Neural progenitor cell (in vitro differentiated cells): ENCODE measurements at regions not wholly inside any gene's neighbourhood (a gene's known extent, or its start where the extent isn't known, plus 50 kb on each side); places are given as distances from the start of the nearest gene placed in this dataset.

Experiments used
- DNase-seq: peaks from one replicate; pipeline ENCODE4 v3.0.0-alpha.2; 2016; ENCODE audit warnings: low spot score
- H2AFZ ChIP-seq: fragments of 200-600 bp; sonication (generic); replicated peaks from 2 replicates; pipeline ENCODE4 v1.6.1; 2016; ENCODE audit warnings: antibody characterized with exemption
- H3F3A ChIP-seq: fragments of 200-600 bp; sonication (generic); 2 replicates; pipeline ENCODE4 v1.6.1; 2016; ENCODE audit warnings: antibody characterized with exemption, low read depth
- H3K27ac ChIP-seq: fragments of 200-600 bp; sonication (generic); 2 replicates; pipeline ENCODE4 v1.5.1; 2016; ENCODE audit warnings: mild to moderate bottlenecking
- H3K27me3 ChIP-seq: fragments of 200-600 bp; sonication (generic); 2 replicates; pipeline ENCODE4 v1.6.1; 2016; ENCODE audit warnings: mild to moderate bottlenecking, moderate library complexity
- H3K36me3 ChIP-seq: fragments of 200-600 bp; sonication (generic); 2 replicates; pipeline ENCODE4 v1.5.1; 2016
- H3K4me1 ChIP-seq: fragments of 200-600 bp; sonication (generic); 2 replicates; pipeline ENCODE4 v1.6.1; 2016; ENCODE audit warnings: mixed run types
- H3K4me2 ChIP-seq: fragments of 200-600 bp; sonication (generic); 2 replicates; pipeline ENCODE4 v1.6.1; 2016
- H3K4me3 ChIP-seq: fragments of 200-600 bp; sonication (generic); 2 replicates; pipeline ENCODE4 v1.5.1; 2016
- H3K79me2 ChIP-seq: fragments of 200-600 bp; sonication (generic); 2 replicates; pipeline ENCODE4 v1.6.1; 2016; ENCODE audit warnings: low read depth
- H3K9ac ChIP-seq: fragments of 200-600 bp; sonication (generic); 2 replicates; pipeline ENCODE4 v1.6.1; 2016
- H3K9me3 ChIP-seq: fragments of 200-600 bp; sonication (generic); 2 replicates; pipeline ENCODE4 v1.5.1; 2016; ENCODE audit warnings: low read depth
- H4K20me1 ChIP-seq: fragments of 200-600 bp; sonication (generic); 2 replicates; pipeline ENCODE4 v1.6.1; 2016; ENCODE audit warnings: low read depth
- H3K27ac Mint-ChIP-seq: 3 replicates; pipeline ENCODE4 v1.8.0; 2021; ENCODE audit warnings: mixed read lengths
- H3K27me3 Mint-ChIP-seq: 2 replicates; pipeline ENCODE4 v1.8.0; 2022; ENCODE audit warnings: low read depth, mild to moderate bottlenecking, inconsistent platforms, moderate library complexity, mixed read lengths; ENCODE audit not compliant: insufficient read depth
- H3K36me3 Mint-ChIP-seq: 3 replicates; pipeline ENCODE4 v1.8.0; 2021; ENCODE audit warnings: mixed read lengths
- H3K4me1 Mint-ChIP-seq: 3 replicates; pipeline ENCODE4 v1.8.0; 2021; ENCODE audit warnings: mixed read lengths
- H3K4me3 Mint-ChIP-seq: 3 replicates; pipeline ENCODE4 v1.8.0; 2021; ENCODE audit warnings: mild to moderate bottlenecking, moderate library complexity, mixed read lengths
- H3K9me3 Mint-ChIP-seq: 3 replicates; pipeline ENCODE4 v1.8.0; 2020; ENCODE audit warnings: mixed read lengths
- EZH2 ChIP-seq: fragments of 200-600 bp; sonication (generic); IDR thresholded peaks from 2 replicates; pipeline ENCODE4 v1.6.1; 2017; ENCODE audit warnings: antibody characterized with exemption, mild to moderate bottlenecking, moderate library complexity
- EZH2phosphoT487 ChIP-seq: fragments of 200-600 bp; sonication (generic); IDR thresholded peaks from 2 replicates; pipeline ENCODE4 v1.6.1; 2017; ENCODE audit warnings: antibody characterized with exemption
- TF ChIP-seq, protein P1 (sequence below): fragments of 200-600 bp; sonication (generic); IDR thresholded peaks from 2 replicates; pipeline ENCODE4 v1.5.1; 2017; ENCODE audit warnings: antibody characterized with exemption, mild to moderate bottlenecking

DNA sequence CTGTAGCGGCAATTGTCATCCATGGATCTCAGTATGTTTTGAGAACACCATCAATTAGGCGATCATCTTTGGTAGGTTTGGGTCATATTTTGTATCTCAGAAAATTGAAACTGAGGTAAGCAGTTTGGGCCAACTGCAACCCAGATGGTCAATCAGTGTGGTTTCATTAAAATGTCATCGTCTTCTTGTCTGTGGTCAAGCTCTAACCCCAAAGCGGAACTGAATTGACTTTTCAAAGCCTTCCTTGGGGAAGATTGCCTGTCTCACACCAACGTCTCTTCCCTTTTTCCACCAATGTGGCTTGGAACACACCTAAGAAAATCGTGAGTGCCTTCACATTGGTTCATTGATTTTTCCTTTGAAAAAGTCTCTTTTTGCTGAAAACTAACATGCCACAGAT lies 56.3 kb upstream of the UBAC2 start:
- H3K4me3 ChIP-seq, result no peak overlapping the region
- H3F3A ChIP-seq, result no peaks in the 10 kb centered on the region
- no peaks in the 10 kb centered on the region for H3K4me1 Mint-ChIP-seq
- no peak overlapping the region for H3K9ac ChIP-seq
- H3K27ac ChIP-seq, result no peak overlapping the region
- no peaks in the 10 kb centered on the region for H4K20me1 ChIP-seq
- TF ChIP-seq, protein P1, sequence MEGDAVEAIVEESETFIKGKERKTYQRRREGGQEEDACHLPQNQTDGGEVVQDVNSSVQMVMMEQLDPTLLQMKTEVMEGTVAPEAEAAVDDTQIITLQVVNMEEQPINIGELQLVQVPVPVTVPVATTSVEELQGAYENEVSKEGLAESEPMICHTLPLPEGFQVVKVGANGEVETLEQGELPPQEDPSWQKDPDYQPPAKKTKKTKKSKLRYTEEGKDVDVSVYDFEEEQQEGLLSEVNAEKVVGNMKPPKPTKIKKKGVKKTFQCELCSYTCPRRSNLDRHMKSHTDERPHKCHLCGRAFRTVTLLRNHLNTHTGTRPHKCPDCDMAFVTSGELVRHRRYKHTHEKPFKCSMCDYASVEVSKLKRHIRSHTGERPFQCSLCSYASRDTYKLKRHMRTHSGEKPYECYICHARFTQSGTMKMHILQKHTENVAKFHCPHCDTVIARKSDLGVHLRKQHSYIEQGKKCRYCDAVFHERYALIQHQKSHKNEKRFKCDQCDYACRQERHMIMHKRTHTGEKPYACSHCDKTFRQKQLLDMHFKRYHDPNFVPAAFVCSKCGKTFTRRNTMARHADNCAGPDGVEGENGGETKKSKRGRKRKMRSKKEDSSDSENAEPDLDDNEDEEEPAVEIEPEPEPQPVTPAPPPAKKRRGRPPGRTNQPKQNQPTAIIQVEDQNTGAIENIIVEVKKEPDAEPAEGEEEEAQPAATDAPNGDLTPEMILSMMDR, result no peak
- TF ChIP-seq EZH2phosphoT487 (no peak), EZH2 (no peak)
- H3K79me2 ChIP-seq, result no peaks in the 10 kb centered on the region
- H3K36me3 Mint-ChIP-seq, result peaks cover 2% of the 10 kb centered on the region
- H3K4me3 Mint-ChIP-seq, result no peak overlapping the region
- H3K9me3 ChIP-seq, result no peaks in the 10 kb centered on the region
- peaks cover 4% of the 10 kb centered on the region for H3K27me3 Mint-ChIP-seq
- H3K27ac Mint-ChIP-seq, result no peak overlapping the region
- no peaks in the 10 kb centered on the region for H3K4me1 ChIP-seq
- H3K4me2 ChIP-seq, result no peak overlapping the region
- H3K27me3 ChIP-seq, result no peaks in the 10 kb centered on the region
- H3K9me3 Mint-ChIP-seq, result peaks cover 13% of the 10 kb centered on the region
- DNase-seq, result no peak
- H3K36me3 ChIP-seq, result no peaks in the 10 kb centered on the region
- no peak overlapping the region for H2AFZ ChIP-seq

GRCh38 chr13:99145461-99145860 lies 55.2 kb upstream of the UBAC2 start:
- peaks cover 10% of the 10 kb centered on the region for H3K9me3 Mint-ChIP-seq
- Histone ChIP-seq H4K20me1 (no peaks in the 10 kb centered on the region), H3K27ac (no peak overlapping the region), H3K9me3 (no peaks in the 10 kb centered on the region), H2AFZ (no peak overlapping the region), H3K36me3 (no peaks in the 10 kb centered on the region), H3K4me2 (no peak overlapping the region), H3K4me3 (no peak overlapping the region), H3K9ac (no peak overlapping the region), H3K27me3 (no peaks in the 10 kb centered on the region), H3K79me2 (no peaks in the 10 kb centered on the region), H3K4me1 (no peaks in the 10 kb centered on the region), H3F3A (no peaks in the 10 kb centered on the region)
- no peak for DNase-seq
- no peak overlapping the region for H3K4me3 Mint-ChIP-seq
- H3K4me1 Mint-ChIP-seq, result no peaks in the 10 kb centered on the region
- H3K36me3 Mint-ChIP-seq, result peaks cover 2% of the 10 kb centered on the region
- H3K27me3 Mint-ChIP-seq, result peaks cover 4% of the 10 kb centered on the region
- TF ChIP-seq EZH2phosphoT487 (no peak), EZH2 (no peak)
- TF ChIP-seq, protein P1, result no peak
- H3K27ac Mint-ChIP-seq, result no peak overlapping the region

DNA sequence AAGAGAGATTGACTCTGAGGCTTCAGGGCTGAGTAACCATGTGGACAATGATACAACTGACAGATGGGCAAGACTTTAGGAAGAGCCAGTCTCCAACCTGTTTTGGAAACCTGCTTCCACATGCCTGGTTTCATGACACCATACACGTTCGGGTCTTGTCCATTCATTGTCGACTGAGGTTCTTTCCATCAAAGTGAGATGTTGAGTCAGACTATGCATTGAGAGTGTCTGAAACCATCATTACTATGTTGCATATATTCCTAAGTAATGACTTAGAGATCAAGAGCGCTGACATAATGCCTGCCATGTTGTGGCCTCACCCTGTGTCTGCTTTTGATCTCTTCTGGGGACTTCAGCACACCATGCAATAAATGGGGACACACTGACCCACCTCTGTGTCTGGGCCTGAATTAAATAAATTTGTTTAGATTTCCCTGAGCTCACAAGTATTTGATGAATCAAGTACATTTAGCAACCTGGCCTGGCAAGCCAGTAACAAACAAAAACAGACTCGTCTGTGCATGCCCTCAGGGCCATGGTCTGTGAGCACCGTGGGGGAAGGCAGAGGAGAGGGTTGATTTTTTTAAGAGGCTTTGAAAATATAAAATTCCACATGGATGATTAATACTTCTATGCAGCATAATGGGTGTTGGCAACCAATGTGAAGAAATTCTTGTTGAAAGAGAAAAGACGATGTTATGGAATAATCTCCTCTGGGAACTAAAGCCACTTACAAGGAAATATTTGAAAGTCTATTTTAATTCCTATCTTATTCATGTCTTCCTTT lies 49.9 kb upstream of the UBAC2 start:
- H3K27me3 Mint-ChIP-seq, result peaks cover 9% of the 10 kb centered on the region
- H3K36me3 ChIP-seq, result no peaks in the 10 kb centered on the region
- H3K4me3 Mint-ChIP-seq, result no peak overlapping the region
- no peak for TF ChIP-seq EZH2
- TF ChIP-seq EZH2phosphoT487, result no peak
- no peak overlapping the region for H3K9ac ChIP-seq
- H3K4me2 ChIP-seq, result no peak overlapping the region
- no peaks in the 10 kb centered on the region for H3K4me1 Mint-ChIP-seq
- H3K4me1 ChIP-seq, result no peaks in the 10 kb centered on the region
- H3K9me3 ChIP-seq, result no peaks in the 10 kb centered on the region
- no peaks in the 10 kb centered on the region for H3K36me3 Mint-ChIP-seq
- no peak overlapping the region for H3K27ac ChIP-seq
- no peak overlapping the region for H2AFZ ChIP-seq
- H4K20me1 ChIP-seq, result no peaks in the 10 kb centered on the region
- H3K27me3 ChIP-seq, result no peaks in the 10 kb centered on the region
- no peaks in the 10 kb centered on the region for H3K79me2 ChIP-seq
- no peak overlapping the region for H3K27ac Mint-ChIP-seq
- no peak overlapping the region for H3K4me3 ChIP-seq
- H3K9me3 Mint-ChIP-seq, result no peaks in the 10 kb centered on the region
- no peak for DNase-seq
- no peaks in the 10 kb centered on the region for H3F3A ChIP-seq
